ENCODE measurements at regions not wholly inside any gene's neighbourhood (a gene's known extent, or its start where the extent isn't known, plus 50 kb on each side); places are given as distances from the start of the nearest gene placed in this dataset.

DNA sequence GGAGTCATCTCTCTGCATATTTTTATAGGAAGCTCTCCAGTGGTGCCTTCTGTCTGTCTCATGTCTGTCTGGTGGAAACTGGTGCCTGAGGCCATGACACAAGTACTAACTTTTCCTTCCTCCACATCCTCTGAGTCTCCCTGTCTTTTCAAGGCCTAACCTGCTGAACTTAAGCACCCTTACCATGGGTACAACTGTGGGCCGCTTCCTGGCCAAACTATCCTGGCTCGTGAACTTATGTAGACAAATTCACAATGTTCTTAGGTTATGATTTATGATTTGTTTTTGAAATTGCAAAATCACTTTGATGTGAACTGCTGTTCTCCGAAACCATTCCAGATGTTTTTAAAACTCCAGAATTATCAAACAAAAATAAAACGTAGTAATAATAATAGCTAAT lies 804.5 kb upstream of the POU3F3 start:
- no peak for DNase-seq

DNA sequence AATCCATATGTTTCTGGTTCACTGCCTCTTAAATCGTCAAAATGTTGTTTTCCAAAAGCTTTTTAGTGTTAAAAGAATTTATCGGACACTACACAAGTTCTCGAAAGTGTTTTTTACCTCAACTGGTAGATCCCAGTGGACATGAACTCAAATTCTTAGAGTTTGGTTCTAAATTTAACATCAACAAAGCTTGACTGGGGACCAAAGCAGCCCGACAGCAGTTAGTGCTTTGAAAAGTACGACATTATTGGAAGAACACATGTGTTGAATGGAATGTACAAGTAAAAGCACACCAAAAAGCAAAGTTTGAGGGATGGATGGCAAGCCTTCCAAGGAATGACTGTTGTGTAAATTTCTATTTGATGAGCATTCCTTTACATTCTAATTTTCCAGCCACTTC lies 803.9 kb upstream of the POU3F3 start:
- DNase-seq = no peak

DNA sequence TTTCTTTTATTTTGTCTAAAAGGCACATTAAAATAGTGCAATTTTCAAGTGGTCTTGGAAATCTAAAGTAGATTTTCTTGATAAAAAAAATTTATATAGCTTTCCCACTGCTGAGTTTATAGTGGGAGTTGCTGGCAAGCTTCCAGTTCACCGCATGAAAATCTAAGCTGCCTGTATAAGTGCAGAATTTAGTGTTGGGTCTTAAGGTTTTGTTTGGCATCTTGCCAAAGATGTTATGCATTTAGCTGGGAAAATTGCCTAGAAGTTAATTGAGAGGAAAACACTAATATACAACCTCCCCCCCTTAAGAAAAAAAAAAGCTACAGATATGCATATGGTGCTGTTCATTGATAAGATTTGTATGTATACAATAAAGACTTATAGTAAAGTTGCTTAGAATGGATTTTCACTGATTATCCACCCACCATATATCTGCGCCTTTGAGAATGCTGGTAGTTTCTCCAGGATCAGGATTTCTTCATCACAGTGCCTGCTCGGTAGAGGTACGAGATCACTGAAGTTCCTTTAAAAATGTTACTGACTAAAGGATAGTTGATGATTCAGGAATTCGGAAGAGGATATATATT lies 803.2 kb upstream of the POU3F3 start:
- no peak for DNase-seq

DNA sequence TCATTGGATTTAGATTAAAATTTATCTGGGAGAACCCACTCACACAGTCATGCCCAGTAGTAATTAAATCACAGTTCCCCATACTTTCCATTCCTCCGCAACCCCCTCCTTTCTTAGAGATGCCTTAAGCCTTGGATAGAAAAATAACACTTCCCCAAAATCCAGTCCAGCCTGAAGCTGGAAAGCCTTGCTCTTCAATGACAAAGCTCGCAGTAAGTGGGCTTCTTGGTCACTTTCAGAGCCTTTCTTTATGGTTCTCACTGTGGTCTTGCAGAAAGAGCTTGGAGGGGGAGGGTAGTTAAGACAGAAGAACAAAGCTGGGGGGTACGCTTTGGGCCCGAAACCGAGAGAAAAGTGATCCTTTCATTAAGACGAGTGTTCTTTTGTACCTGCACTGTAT lies 802.1 kb upstream of the POU3F3 start:
- no peak for DNase-seq

DNA sequence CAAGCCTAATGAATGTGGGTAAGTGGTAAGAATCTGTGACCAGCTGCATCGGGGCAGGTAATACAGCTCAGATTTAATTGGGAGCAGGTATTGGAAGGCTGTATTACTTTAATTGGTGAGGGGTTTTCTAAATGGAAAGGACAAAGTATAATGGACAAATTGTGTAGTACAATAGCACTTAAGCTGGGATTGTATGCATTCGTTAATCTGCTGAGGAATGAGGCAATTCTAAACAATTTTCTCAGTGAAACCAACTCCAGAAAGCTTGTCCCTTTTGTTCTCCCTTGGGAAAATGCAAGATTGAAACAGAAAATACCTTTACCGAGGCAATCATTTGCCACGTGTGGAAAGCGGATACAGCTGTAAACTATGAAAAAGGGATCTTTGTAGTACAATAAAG lies 801.6 kb upstream of the POU3F3 start:
- DNase-seq = no peak

DNA sequence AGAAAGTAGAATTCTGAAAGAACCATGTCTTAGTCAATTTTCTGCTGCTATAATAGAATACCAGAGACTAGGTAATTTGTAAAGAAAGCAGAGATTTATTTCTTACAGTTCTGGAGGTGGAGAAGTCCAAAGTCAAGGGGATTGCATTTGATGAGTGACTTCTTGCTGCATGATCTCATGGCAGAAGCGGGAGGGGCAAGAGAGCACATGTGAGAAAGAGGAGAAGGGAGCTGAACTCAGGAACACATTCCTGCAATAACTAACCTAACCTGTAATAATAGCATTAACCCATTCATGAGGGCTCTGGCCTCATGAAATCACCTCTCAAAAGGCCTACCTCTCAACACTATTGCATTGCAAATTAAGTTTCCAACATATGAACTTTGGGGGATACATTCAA lies 797.5 kb upstream of the POU3F3 start:
- DNase-seq = no peak

DNA sequence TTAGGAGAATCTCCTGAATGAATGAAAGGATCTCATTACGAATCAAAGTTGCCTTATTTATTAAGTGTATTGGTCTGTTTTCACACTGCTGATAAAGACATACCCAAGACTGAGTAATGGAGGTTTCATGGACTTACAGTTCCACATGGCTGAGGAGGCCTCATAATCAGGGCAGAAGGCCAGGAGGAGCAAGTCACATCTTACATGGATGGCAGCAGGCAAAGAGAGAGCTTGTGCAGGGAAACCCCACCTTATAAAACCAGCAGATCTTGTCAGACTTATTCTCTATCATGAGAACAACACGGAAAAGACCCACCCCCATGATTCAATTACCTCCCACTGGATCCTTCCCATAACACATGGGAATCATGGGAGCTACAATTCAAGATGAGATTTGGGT lies 785.2 kb upstream of the POU3F3 start:
- DNase-seq = no peak

DNA sequence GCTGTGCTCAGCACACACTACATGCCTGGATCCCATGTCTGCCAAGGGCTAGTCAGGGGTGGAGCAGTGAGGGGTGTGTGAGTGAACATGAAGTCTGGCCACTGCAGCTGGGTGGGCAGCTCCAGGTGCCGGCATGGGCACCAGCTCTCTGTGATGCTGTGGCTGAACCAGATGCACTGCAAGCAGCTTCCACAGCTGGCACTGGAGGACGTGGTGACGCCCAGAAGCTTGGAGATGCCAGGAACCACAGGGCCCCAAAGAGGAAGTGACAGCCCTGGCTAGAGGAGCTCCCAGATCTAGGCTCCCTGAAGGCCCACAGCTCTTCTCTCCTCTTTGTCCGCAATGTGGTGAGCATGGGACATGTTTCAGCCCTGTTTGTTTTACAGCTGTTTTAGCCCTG lies 776.3 kb upstream of the POU3F3 start:
- DNase-seq = no peak

DNA sequence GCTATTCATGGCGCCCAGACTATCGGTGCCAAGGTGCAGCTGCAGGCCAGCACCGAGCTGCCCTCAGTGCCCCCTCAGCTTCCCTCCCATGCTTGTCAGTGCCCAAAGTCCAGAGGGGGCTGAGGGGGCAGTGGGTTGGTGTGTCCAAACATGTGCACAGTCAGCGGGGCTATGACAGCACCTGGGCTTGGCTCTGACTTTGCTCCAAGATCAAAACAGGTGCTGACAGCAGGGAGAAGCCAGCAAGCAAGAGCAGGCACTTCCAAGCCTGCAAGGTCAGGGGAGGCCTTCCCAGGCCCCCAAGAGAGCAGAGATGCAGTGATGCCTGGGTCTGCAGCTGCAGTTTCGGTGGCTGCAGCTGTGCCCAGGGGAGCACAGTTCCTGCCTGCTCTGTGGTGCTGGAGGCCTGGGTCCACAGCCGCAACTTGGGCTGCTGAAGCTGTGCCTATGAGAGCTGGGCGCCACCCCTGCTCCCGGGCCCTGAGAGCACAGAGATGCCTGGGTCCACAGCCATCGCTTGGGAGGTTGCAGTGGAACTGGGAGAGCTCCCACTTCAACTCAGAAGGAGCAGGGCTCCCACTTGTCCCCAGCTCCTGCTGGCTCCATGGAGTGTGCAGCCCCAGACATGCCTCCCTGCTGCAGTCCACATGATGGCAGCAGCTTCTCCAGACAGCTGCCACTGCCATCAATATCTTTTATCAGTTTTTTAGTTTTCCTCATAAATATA lies 775.3 kb upstream of the POU3F3 start:
- DNase-seq = no peak

DNA sequence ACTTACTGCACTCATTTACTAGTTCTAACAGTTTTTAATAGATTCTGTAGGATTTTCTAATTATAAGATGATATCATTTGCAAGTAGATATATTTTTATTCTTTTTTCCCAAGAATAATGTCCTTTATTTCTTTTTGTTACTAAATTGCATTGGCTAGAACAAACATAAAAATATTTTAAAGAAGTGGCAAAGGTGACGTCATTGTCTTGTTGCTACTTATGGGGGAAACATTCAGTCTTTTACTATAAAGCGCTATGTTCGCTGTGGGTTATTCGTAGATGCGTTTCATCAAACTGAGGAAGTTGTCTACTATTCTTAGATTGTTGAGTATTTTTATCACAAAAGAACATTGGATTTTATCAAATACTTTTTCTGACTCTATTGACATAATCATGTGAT lies 765.2 kb upstream of the POU3F3 start:
- no peak for DNase-seq

DNA sequence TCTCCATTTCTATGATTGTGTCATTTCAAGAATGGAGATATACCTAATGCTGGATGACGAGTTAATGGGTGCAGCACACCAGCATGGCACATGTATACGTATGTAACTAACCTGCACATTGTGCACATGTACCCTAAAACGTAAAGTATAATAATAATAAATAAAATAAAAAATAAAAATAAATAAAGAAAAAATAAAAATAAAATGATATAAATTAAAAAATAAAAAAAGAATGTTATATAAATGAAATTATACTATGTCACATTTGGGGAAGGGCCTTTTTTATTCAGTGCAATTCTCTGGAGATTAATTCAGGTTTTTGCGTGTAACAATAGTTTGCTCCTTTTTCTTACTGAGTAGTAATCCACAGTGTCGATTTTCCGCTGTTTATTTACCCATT lies 763.5 kb upstream of the POU3F3 start:
- no peak for DNase-seq

DNA sequence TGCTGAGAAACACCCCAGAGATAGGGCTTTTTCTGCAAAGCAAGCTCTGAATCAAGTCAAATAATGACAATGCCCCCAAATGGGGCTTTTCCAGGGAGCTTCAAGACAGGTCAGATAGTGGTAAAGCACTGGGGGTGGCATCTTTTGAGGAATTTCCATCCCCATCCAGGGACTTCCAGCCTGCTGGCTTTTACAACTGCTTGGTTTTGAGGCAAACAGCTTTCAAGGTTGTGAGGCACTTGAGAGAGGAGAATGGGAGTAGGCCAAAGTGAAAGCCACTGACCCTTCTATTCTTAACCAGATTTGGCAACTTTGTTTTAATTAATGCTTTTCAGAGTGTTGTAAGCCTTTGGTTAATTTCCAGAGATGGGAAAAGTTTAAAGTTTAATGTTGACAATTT lies 762.0 kb upstream of the POU3F3 start:
- DNase-seq = no peak

DNA sequence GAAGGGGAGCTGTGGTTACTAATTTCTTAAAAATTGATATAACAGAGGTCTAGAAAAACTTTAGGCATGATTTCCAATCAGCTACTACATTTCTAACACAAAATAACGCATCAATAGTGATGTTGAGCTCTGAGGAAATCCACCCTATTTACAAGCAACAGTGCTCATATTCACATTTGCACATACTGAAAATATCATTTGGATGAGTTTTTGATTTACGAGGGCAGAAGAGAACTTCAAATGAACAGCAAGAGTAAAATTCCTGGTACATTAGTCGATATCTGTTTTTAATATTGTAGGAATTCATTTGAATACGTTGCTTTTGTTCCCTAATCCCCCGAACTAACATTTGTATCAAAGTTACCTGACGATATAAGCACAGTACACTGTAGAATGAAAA lies 761.0 kb upstream of the POU3F3 start:
- no peak for DNase-seq

DNA sequence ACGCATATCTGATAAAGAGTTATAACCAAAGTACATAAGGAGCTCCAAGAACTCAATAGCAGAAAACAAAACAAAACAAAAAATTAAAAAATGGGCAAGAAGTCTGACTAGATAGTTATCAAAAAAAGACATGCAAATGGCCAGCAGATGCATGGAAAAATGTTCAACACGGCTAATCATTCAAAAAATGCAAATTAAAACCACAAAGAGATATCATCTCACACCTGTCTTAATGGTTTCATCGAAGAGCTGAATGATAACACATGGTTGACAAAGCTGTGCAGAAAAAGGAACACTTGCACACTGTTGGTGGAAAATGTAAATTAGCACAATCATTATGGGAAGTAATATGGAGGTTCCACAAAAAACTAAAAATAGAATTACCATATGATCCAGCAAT lies 751.3 kb upstream of the POU3F3 start:
- DNase-seq = no peak

DNA sequence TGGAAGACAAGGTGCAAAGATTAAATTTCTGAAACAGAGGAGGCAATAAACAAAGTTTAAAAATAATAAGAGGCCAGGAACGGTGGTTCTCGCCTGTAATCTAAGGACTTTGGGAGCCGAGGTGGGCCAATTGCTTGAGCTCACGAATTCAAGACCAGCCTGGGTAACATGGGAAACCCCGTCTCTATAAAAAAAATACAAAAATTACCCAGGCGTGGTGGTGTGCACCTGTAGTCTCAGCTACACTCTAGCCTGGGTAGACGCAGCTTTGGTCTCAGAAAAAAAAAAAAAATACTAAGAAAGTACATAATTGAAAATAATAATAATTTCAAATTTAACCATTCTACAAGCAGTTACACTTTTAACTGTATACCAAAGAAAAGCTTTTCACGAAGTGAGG lies 744.6 kb upstream of the POU3F3 start:
- no peak for DNase-seq

DNA sequence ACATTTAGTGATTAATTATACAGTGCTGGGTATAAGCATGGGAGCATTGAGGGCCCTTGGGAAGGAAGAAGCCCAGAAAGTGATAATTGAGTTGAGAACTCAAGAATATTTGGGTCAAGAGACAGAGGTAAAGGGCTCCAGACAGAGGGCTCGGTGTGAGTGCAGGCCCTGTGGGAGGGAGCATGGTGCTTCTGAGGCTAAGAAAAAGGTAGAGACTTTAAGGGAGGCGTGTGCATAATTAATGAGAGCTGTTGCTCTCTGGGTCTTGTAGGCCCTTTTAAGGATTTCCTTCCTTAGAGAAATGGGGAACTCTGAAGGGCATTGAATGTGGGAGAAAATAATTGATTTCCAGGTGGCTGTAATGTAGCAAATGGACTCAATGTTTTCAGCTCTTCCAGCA lies 735.0 kb upstream of the POU3F3 start:
- no peak for DNase-seq

DNA sequence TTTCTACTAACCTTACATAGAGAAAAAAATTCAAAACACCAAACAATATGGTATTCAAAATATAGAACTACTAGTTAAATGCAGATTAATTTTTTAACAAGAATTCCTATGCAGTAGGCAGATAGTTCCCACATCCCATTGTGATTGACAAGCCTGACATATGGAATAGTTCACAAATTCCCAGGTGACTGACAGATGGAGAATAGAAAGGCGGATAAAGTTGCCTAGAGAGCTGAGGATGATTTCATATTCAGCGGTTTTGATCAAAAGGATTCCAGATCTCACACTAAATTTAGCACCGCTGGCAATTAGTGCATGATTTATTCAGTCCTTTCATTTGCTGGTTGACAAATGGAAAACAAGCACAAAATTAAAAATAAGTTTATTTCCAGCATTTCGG lies 733.7 kb upstream of the POU3F3 start:
- no peak for DNase-seq

DNA sequence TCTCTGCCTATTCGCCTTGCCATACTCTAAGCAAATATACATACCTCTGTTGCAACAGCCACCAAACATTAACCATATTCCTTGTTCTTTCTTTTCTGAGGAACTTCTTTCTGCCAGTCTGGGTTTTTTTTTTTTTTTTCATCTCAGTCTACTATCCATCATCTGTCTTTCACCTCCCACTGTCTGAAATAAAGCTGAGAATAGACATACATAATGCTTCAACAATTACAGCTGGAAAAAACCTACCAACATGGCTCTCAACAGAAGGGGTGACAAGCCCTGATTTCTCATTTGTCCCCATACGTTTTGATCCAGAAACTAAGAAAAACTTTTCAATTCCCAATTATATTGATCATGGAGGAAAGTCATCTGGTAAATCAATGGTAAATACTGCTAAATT lies 728.8 kb upstream of the POU3F3 start:
- no peak for DNase-seq

DNA sequence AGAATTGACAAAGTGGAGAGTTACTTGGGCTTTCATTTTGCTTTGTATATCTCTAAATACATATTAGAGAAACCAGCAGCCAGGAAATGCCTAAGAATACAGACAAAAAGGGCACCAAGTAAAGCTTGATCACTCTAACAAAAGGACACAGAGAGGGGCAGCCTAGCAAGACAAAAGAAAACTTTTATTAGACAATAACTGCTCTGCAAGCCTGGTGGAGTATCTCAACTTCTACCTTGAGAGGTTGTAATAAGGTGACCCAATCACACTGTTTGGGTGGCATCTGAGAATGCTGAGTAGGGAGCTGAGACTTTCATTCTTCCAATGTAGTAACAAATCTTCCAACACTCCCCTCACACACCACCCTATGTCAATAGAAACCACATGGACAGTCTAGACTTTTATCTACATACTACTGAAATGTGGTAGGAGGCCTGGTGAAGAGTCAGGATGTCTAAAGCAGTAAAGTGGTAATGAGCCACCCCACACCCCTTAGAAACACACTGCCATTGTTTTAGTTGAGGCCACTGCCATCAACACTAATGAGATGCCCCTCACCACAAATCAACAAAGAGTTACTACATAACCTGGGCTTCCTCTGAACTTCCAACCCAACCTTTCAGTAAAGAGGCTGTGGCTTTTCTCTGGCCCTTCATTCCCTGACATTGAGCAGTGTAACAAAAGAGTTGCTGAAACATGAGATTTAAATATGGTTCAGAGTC lies 726.7 kb upstream of the POU3F3 start:
- no peak for DNase-seq

DNA sequence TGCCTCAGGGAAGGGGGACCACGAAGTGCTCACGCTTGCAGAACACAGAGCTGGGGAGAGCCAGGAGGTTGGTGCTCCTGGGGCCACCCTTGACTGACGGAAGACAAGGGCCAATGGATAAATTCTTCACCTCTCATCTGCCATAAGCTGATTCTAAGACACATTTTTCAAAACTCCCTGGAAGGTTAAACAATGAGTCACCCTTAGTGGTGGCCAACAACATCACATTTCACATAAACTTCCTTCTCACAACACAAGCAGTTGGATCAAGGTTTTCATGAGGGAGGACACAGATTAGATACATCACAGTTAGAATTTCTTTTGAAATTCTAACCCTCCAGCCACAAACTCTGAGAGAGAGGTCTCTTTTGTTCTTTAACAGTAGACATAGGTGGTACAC lies 713.6 kb upstream of the POU3F3 start:
- DNase-seq = no peak

DNA sequence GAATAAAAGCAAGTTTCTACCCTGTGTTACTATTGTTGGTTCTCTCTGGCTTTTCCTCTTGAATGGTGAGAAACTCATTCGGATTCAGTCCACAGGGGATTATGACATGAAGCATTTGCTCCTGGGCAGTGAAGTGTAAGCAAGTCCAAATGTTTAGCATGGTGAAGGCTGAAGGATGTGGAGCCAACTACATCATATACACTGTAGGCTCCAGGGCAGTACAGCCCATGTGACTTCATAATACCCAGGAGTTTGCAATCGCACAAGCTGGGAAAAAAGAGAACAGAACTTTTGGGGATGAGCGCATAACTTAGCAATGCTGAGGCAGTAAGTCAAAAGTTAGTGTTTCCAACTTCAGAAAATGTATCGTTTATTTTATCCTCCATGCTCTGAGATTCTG lies 695.7 kb upstream of the POU3F3 start:
- DNase-seq = no peak

DNA sequence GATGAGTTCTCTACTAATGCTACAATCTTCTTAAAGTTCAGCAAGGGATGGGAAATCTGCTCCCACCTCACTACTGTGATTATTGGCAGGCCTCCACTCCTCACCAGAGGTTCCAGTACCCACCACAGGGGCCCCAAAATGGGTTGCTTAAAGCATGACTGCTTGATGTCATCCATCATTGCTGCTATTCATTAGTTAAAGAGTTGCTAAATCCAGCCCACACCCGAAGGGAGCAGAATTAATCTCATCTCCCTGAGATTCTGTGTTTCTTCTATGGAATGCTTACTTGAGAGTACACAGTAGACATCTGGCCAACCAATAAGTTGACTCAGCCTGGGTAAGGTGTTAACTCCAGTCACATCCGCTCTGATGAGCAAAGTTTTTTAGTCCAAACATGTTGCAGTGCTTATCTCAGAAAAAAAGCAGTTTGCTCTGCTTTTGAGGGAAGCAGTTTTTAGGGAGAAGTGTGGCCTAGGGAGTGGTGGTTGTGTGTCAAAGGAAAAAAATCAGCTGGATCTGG lies 690.2 kb upstream of the POU3F3 start:
- DNase-seq = no peak

DNA sequence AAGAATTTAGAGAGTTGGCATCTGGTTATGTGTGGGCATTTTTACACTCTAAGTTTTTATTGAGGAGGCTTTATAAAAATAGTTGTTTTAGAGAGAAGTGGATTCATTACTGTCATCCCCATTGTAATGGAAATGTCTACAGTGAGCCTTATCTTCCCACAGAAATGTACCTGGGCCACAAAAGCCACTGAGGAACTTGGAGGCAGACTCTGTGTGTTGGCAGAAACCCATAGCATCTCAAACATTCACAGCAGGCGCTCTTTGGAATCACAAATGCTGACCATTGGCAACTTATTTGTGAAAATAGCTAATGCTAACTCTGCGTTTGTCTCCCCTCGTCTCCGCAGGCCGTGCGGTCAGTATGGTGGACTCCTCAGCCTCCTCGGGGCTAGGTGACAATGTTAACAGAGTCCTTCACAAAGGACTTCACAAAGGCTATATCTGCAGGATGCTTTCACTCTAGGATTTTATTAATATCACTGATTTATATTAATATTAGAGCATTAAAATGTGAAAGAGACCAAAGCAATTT lies 689.1 kb upstream of the POU3F3 start:
- DNase-seq = no peak

DNA sequence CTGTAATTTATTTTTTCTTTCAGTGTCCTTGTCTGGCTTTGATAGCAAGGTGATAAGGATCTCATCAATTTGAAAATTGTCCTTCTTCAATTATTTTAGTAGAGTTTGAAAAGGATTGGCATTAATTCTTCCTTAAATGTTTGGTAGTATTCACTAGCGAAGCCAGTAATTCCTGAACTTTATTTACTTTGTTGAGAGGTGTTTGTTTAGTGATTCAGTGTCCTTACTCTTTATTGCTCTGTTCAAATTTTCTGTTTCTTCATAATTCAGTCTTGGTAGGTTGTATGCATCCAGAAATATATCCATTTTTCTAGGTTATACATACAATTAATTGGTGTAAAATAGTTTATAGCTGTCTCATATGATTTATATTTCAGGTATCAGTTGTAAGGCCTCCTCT lies 676.7 kb upstream of the POU3F3 start:
- no peak for DNase-seq

Data from hematopoietic multipotent progenitor cell treated with erythropoietin and hydrocortisone succinate and interleukin-3 and kit ligand, for 4 days (in vitro differentiated cells).